ENCODE measurements at regions not wholly inside any gene's neighbourhood (a gene's known extent, or its start where the extent isn't known, plus 50 kb on each side); places are given as distances from the start of the nearest gene placed in this dataset.

GRCh38 chr16:86917471-86918365 is 339.4 kb downstream of the FOXL1 start:
- H3K9ac ChIP-seq (ENCODE audit: low read length): no peak overlapping the region
- no peak overlapping the region for H3K4me3 ChIP-seq (ENCODE audit: low read length)
- H3K79me2 ChIP-seq (ENCODE audit: low read length): no peaks in the 10 kb centered on the region
- H4K20me1 ChIP-seq (ENCODE audit: insufficient read depth, low read length): no peaks in the 10 kb centered on the region
- peaks cover 27% of the 10 kb centered on the region for H3K27me3 ChIP-seq (replicated peaks; ENCODE audit: insufficient read depth, low read length)
- no peaks in the 10 kb centered on the region for H3K9me3 ChIP-seq (replicated peaks; ENCODE audit: insufficient read depth, low read length)
- no peak for DNase-seq
- no peaks in the 10 kb centered on the region for H3K9me2 ChIP-seq (replicated peaks; ENCODE audit: insufficient read depth, low read length)
- no peaks in the 10 kb centered on the region for H3K4me1 ChIP-seq (ENCODE audit: low read length)
- no peak overlapping the region for H3K4me2 ChIP-seq (ENCODE audit: low read depth, low read length)
- no peak for TF ChIP-seq EZH2phosphoT487 (IDR thresholded peaks at IDR 0.05; ENCODE audit: low read length)
- no peaks in the 10 kb centered on the region for H3F3A ChIP-seq (ENCODE audit: insufficient read depth, low read length)
- no peak overlapping the region for H3K27ac ChIP-seq (ENCODE audit: low read length)
- no peaks in the 10 kb centered on the region for H3K36me3 ChIP-seq (replicated peaks; ENCODE audit: insufficient read depth, low read length)
- H2AFZ ChIP-seq (ENCODE audit: low read length): no peak overlapping the region

GRCh38 chr16:86918637-86919036 is 340.3 kb downstream of the FOXL1 start:
- Histone ChIP-seq H3K79me2 (ENCODE audit: low read length) (no peaks in the 10 kb centered on the region), H3F3A (ENCODE audit: insufficient read depth, low read length) (no peaks in the 10 kb centered on the region), H3K36me3 (replicated peaks; ENCODE audit: insufficient read depth, low read length) (no peaks in the 10 kb centered on the region), H4K20me1 (ENCODE audit: insufficient read depth, low read length) (no peaks in the 10 kb centered on the region), H3K4me3 (ENCODE audit: low read length) (no peak overlapping the region), H2AFZ (ENCODE audit: low read length) (no peak overlapping the region), H3K4me2 (ENCODE audit: low read depth, low read length) (no peak overlapping the region), H3K27ac (ENCODE audit: low read length) (no peak overlapping the region), H3K27me3 (replicated peaks; ENCODE audit: insufficient read depth, low read length) (peaks cover 36% of the 10 kb centered on the region), H3K9me3 (replicated peaks; ENCODE audit: insufficient read depth, low read length) (no peaks in the 10 kb centered on the region), H3K9ac (ENCODE audit: low read length) (no peak overlapping the region), H3K4me1 (ENCODE audit: low read length) (no peaks in the 10 kb centered on the region), H3K9me2 (replicated peaks; ENCODE audit: insufficient read depth, low read length) (no peaks in the 10 kb centered on the region)
- TF ChIP-seq CTCF (IDR thresholded peaks at IDR 0.05; ENCODE audit: low read length) (no peak), EZH2 (optimal IDR thresholded peaks at IDR 0.05; ENCODE audit: low read depth, low read length) (no peak)
- no peak for DNase-seq

GRCh38 chr16:86919078-86919477 is 340.7 kb downstream of the FOXL1 start:
- H3K79me2 ChIP-seq (ENCODE audit: low read length): no peaks in the 10 kb centered on the region
- no peak overlapping the region for H2AFZ ChIP-seq (ENCODE audit: low read length)
- H3K4me1 ChIP-seq (ENCODE audit: low read length): no peaks in the 10 kb centered on the region
- peaks cover 40% of the 10 kb centered on the region for H3K27me3 ChIP-seq (replicated peaks; ENCODE audit: insufficient read depth, low read length)
- no peaks in the 10 kb centered on the region for H3K9me3 ChIP-seq (replicated peaks; ENCODE audit: insufficient read depth, low read length)
- no peak for DNase-seq
- H3K27ac ChIP-seq (ENCODE audit: low read length): no peak overlapping the region
- no peak overlapping the region for H3K9ac ChIP-seq (ENCODE audit: low read length)
- TF ChIP-seq EZH2phosphoT487 (IDR thresholded peaks at IDR 0.05; ENCODE audit: low read length) (no peak), CTCF (IDR thresholded peaks at IDR 0.05; ENCODE audit: low read length) (no peak), EZH2 (optimal IDR thresholded peaks at IDR 0.05; ENCODE audit: low read depth, low read length) (no peak)
- no peak overlapping the region for H3K4me3 ChIP-seq (ENCODE audit: low read length)
- no peak overlapping the region for H3K4me2 ChIP-seq (ENCODE audit: low read depth, low read length)
- H3F3A ChIP-seq (ENCODE audit: insufficient read depth, low read length): no peaks in the 10 kb centered on the region
- H3K9me2 ChIP-seq (replicated peaks; ENCODE audit: insufficient read depth, low read length): no peaks in the 10 kb centered on the region
- H4K20me1 ChIP-seq (ENCODE audit: insufficient read depth, low read length): no peaks in the 10 kb centered on the region
- no peaks in the 10 kb centered on the region for H3K36me3 ChIP-seq (replicated peaks; ENCODE audit: insufficient read depth, low read length)
